IMR-90 (cell line): ENCODE measurements at regions not wholly inside any gene's neighbourhood (a gene's known extent, or its start where the extent isn't known, plus 50 kb on each side); places are given as distances from the start of the nearest gene placed in this dataset.
A peak's percentile ranks its signal among the peaks of the same experiment; 100 is the strongest.

Experiments used
- ATAC-seq: fragments of 200-7000 bp; cut with Tn5 transposase; 2 replicates; pipeline ENCODE4 v1.9.1; 2020; ENCODE audit warnings: low read depth, mild to moderate bottlenecking, moderate library complexity
- BruUV-seq: library from RNA; stranded (reverse); fragments of 400-500 nt; replicated peaks from 2 replicates; lab custom pipeline; 2021; lab: Mats Ljungman, UMichigan
- CTCF ChIA-PET: fragments of 300-600 bp; formaldehyde crosslinking; extraction: SDS; loops from one replicate; lab custom pipeline; 2021; ENCODE audit warnings: antibody characterized with exemption; lab: Yijun Ruan, JAX
- POLR2A ChIA-PET: fragments of 300-600 bp; sonication (Branson Sonifier 250); formaldehyde crosslinking; loops from one replicate; lab custom pipeline; 2022; ENCODE audit warnings: antibody characterized with exemption; ENCODE audit not compliant: unreplicated experiment; lab: Charles Lee
- DNase-seq: peaks from one replicate; pipeline ENCODE4 v3.0.0; 2013
- H2AFZ ChIP-seq: replicated peaks from 2 replicates; pipeline ENCODE3; 2013; ENCODE audit warnings: low read length, mild to moderate bottlenecking; ENCODE audit not compliant: poor library complexity
- H2AK5ac ChIP-seq: 2 replicates; pipeline ENCODE4 v1.6.1; 2013; ENCODE audit warnings: low read depth, low read length, inconsistent platforms
- H2AK9ac ChIP-seq: replicated peaks from 2 replicates; pipeline ENCODE3; 2013; ENCODE audit warnings: mild to moderate bottlenecking, low read depth, low read length, moderate library complexity; ENCODE audit not compliant: poor library complexity
- H2BK120ac ChIP-seq: 2 replicates; pipeline ENCODE4 v1.6.1; 2013; ENCODE audit warnings: low read depth, low read length, inconsistent platforms
- H2BK15ac ChIP-seq: 3 replicates; pipeline ENCODE4 v1.6.1; 2013; ENCODE audit warnings: low read depth, low read length, inconsistent platforms
- H2BK20ac ChIP-seq: 2 replicates; pipeline ENCODE4 v1.6.1; 2013; ENCODE audit warnings: low read depth, mild to moderate bottlenecking, inconsistent platforms, low read length, moderate library complexity
- H2BK5ac ChIP-seq: 2 replicates; pipeline ENCODE4 v1.6.1; 2013; ENCODE audit warnings: mild to moderate bottlenecking, low read depth, low read length, inconsistent platforms; ENCODE audit not compliant: poor library complexity, severe bottlenecking
- H3K14ac ChIP-seq: replicated peaks from 2 replicates; pipeline ENCODE4 v1.6.1; 2013; ENCODE audit warnings: low read depth, low read length, inconsistent platforms
- H3K18ac ChIP-seq: 2 replicates; pipeline ENCODE4 v1.6.1; 2013; ENCODE audit warnings: low read depth, low read length, control low read depth
- H3K23ac ChIP-seq: 2 replicates; pipeline ENCODE4 v1.6.1; 2013; ENCODE audit warnings: low read depth, low read length, inconsistent platforms
- H3K27ac ChIP-seq: 2 replicates; pipeline ENCODE4 v1.5.1; 2013; ENCODE audit warnings: mild to moderate bottlenecking, control low read depth, low read length; ENCODE audit not compliant: insufficient read depth
- H3K27me3 ChIP-seq: 2 replicates; pipeline ENCODE4 v1.6.1; 2013; ENCODE audit warnings: low read length; ENCODE audit not compliant: control insufficient read depth, insufficient read depth
- H3K36me3 ChIP-seq: 2 replicates; pipeline ENCODE4 v1.6.1; 2013; ENCODE audit warnings: low read length, mixed read lengths; ENCODE audit not compliant: control insufficient read depth, insufficient read depth
- H3K4ac ChIP-seq: 2 replicates; pipeline ENCODE4 v1.6.1; 2013; ENCODE audit warnings: low read depth, low read length, inconsistent platforms
- H3K4me1 ChIP-seq: 2 replicates; pipeline ENCODE4 v1.6.1; 2013; ENCODE audit warnings: low read length, mixed read lengths; ENCODE audit not compliant: control insufficient read depth, insufficient read depth
- H3K4me2 ChIP-seq: 2 replicates; pipeline ENCODE4 v1.6.1; 2013; ENCODE audit warnings: low read depth, mild to moderate bottlenecking, control low read depth, low read length, moderate library complexity
- H3K4me3 ChIP-seq: 2 replicates; pipeline ENCODE4 v1.5.1; 2013; ENCODE audit warnings: low read depth, mild to moderate bottlenecking, control low read depth, low read length, moderate library complexity; ENCODE audit not compliant: insufficient read depth
- H3K56ac ChIP-seq: 2 replicates; pipeline ENCODE4 v1.6.1; 2013; ENCODE audit warnings: low read length, inconsistent platforms; ENCODE audit not compliant: insufficient read depth; ENCODE audit errors: extremely low read depth
- H3K79me1 ChIP-seq, 2 experiments: 2 replicates each; pipeline ENCODE4 v1.6.1; 2013; ENCODE audit warnings: low read length in 2 of 2, inconsistent platforms in 1 of 2, low read depth in 1 of 2
- H3K9ac ChIP-seq: 2 replicates; pipeline ENCODE4 v1.6.1; 2013; ENCODE audit warnings: low read depth, low read length, control low read depth
- H3K9me1 ChIP-seq: 2 replicates; pipeline ENCODE4 v1.6.1; 2013; ENCODE audit warnings: low read length, inconsistent platforms; ENCODE audit not compliant: insufficient read depth
- H3K9me3 ChIP-seq: 2 replicates; pipeline ENCODE4 v1.6.1; 2013; ENCODE audit warnings: low read length; ENCODE audit not compliant: control insufficient read depth, insufficient read depth
- H4K20me1 ChIP-seq: 2 replicates; pipeline ENCODE4 v1.6.1; 2013; ENCODE audit warnings: low read length, inconsistent platforms; ENCODE audit not compliant: insufficient read depth
- H4K5ac ChIP-seq: 2 replicates; pipeline ENCODE4 v1.6.1; 2013; ENCODE audit warnings: mild to moderate bottlenecking, low read depth, low read length, control low read depth
- H4K8ac ChIP-seq, 2 experiments: 2 replicates each; pipeline ENCODE4 v1.6.1; 2013; ENCODE audit warnings: low read depth in 2 of 2, low read length in 2 of 2, control low read depth in 1 of 2, inconsistent platforms in 1 of 2
- H4K91ac ChIP-seq: 2 replicates; pipeline ENCODE4 v1.6.1; 2013; ENCODE audit warnings: low read depth, low read length, inconsistent platforms; ENCODE audit not compliant: insufficient read depth
- CHD1 ChIP-seq: IDR thresholded peaks from 2 replicates; pipeline ENCODE4 v1.6.1; 2012; ENCODE audit warnings: low read depth, low read length, improper control_type of control experiment
- MAFK ChIP-seq: IDR thresholded peaks from 2 replicates; pipeline ENCODE4 v1.6.1; 2012; ENCODE audit warnings: low read depth, low read length, improper control_type of control experiment
- WGBS, 2 experiments: methylation state at CpG; one replicate each; pipeline versions ENCODE4 v1.1.5 to v1.1.7; 2013; ENCODE audit warnings: missing lambda C conversion rate in 2 of 2; ENCODE audit not compliant: insufficient read length in 1 of 2; ENCODE audit errors: extremely low coverage in 2 of 2; 5-methylcytosine and 5-hydroxymethylcytosine counted together
- dilution Hi-C: fragments of 300-500 bp; cut with HindIII; formaldehyde crosslinking; loops from one replicate; pipeline ENCODE4 v1.14.3; 2018; ENCODE audit warnings: low sequenced_read_pairs; ENCODE audit not compliant: unreplicated experiment
- in situ Hi-C: fragments of 300-500 bp; cut with MboI; formaldehyde crosslinking; loops from 3 replicates; pipeline ENCODE4 v1.14.3; 2019; ENCODE audit warnings: low sequenced_read_pairs, inconsistent platforms, mixed read lengths
- intact Hi-C: fragments of 100-400 bp; cut with micrococcal nuclease; formaldehyde crosslinking; loops from 2 replicates; pipeline ENCODE4 v1.10.0; 2022

DNA sequence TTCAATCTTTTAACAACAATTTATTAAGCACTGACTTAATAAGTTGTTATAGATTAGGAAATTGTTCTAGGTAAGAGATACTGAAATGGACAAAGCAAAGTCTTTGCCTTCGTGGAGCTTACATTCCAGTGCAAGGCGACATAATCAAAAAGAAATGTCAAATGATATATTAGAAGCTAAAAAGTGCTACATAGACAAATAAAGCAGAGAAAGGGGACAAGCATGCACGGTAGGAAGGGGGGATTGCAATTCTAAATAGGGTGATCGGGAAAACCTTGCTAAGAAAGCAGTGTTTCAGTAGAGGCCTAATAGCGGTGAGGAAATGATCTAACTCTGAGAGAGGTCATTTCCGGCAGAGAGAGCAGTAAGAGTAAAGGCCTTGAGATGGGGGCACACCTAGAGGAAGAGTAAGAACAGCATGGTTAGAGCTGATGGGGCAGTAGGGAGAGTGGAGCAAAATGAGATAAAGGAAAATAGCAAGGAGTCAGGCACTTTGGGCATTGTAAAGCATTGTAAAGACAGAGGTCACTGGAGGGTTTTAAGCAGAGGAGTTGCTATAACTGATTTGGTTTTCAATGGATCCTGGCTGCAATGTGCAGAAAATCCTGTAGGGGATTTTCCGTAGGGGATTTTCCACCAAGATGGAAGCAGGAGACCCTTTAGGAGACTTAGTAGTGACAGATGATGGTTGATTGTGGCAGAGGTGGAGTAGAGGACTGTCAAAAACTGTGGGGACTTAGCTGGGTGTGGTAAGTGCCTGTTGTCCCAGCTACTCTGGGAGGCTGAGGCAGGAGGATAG lies 71.7 kb upstream of the CFAP20DC start:
- H3K4me1 ChIP-seq = peaks cover 3% of the 10 kb centered on the region
- H3K9me3 ChIP-seq = no peaks in the 10 kb centered on the region
- no peak overlapping the region for H4K5ac ChIP-seq
- no TSS peak for BruUV-seq
- no peak overlapping the region for H2AK5ac ChIP-seq
- no peak overlapping the region for H4K91ac ChIP-seq
- no peaks in the 10 kb centered on the region for H3K27me3 ChIP-seq
- ChIA-PET POLR2A (no interaction called here), CTCF (no interaction called here)
- no peak overlapping the region for H2BK15ac ChIP-seq
- no peak overlapping the region for H3K14ac ChIP-seq
- no peak overlapping the region for H3K23ac ChIP-seq
- no peaks in the 10 kb centered on the region for H4K20me1 ChIP-seq
- H3K9me1 ChIP-seq = no peaks in the 10 kb centered on the region
- H3K4me2 ChIP-seq = no peak overlapping the region
- DNase-seq = no peak
- H3K36me3 ChIP-seq = no peaks in the 10 kb centered on the region
- no peaks in the 10 kb centered on the region for H3K79me1 ChIP-seq
- no peak overlapping the region for H4K8ac ChIP-seq
- no peak overlapping the region for H3K4me3 ChIP-seq
- dilution Hi-C loops = no loop called here
- H2BK120ac ChIP-seq = no peak overlapping the region
- in situ Hi-C loops = no loop called here
- intact Hi-C loops = no loop called here
- H2AK9ac ChIP-seq = no peak overlapping the region
- ATAC-seq = no peak
- no peak overlapping the region for H3K4ac ChIP-seq
- no peak for TF ChIP-seq CHD1
- peak; percentile 74 for TF ChIP-seq MAFK
- no peak overlapping the region for H2BK20ac ChIP-seq
- no peak overlapping the region for H2BK5ac ChIP-seq
- 0 out of 2 replicates have a peak overlapping the region, but pooled peaks have one; percentile 13 for H3K56ac ChIP-seq
- no peak overlapping the region for H2AFZ ChIP-seq
- H3K9ac ChIP-seq = no peak overlapping the region
- H3K27ac ChIP-seq = no peak overlapping the region
- 93% methylated on average over 3 of the region's 7 CpGs; no CpG with 5 or more reads in 1 of the 2 experiments for WGBS, 2 experiments
- no peak overlapping the region for H3K18ac ChIP-seq
